Activated naive CD8-positive, alpha-beta T cell (primary cell): ENCODE measurements at regions not wholly inside any gene's neighbourhood (a gene's known extent, or its start where the extent isn't known, plus 50 kb on each side); places are given as distances from the start of the nearest gene placed in this dataset.

Source experiments
- H3K27ac Mint-ChIP-seq: one replicate; pipeline ENCODE4 v1.8.0; 2021; ENCODE audit warnings: mixed read lengths
- H3K27me3 Mint-ChIP-seq: one replicate; pipeline ENCODE4 v1.8.0; 2021; ENCODE audit warnings: mixed read lengths
- H3K36me3 Mint-ChIP-seq: one replicate; pipeline ENCODE4 v1.8.0; 2021; ENCODE audit warnings: mixed read lengths
- H3K4me1 Mint-ChIP-seq: one replicate; pipeline ENCODE4 v1.8.0; 2021; ENCODE audit warnings: low read depth, mixed read lengths
- H3K4me3 Mint-ChIP-seq: one replicate; pipeline ENCODE4 v1.8.0; 2021; ENCODE audit warnings: mild to moderate bottlenecking, mixed read lengths
- H3K9me3 Mint-ChIP-seq: one replicate; pipeline ENCODE4 v1.8.0; 2021; ENCODE audit warnings: low read depth, mixed read lengths

- Mint-ChIP-seq H3K27ac (no peak overlapping the region), H3K27me3 (peaks cover 19% of the 10 kb centered on the region), H3K4me1 (peaks cover 8% of the 10 kb centered on the region), H3K36me3 (no peaks in the 10 kb centered on the region), H3K9me3 (no peaks in the 10 kb centered on the region), H3K4me3 (peak overlapping the region; percentile 76)
Measured at GRCh38 chr2:120441744-120442471, 96.0 kb downstream of the INHBB start.

GRCh38 chr2:120442541-120442922, 96.6 kb downstream of the INHBB start:
- H3K4me1 Mint-ChIP-seq: peaks cover 8% of the 10 kb centered on the region
- H3K36me3 Mint-ChIP-seq: no peaks in the 10 kb centered on the region
- peak overlapping the region; percentile 76 for H3K4me3 Mint-ChIP-seq
- peaks cover 19% of the 10 kb centered on the region for H3K27me3 Mint-ChIP-seq
- H3K27ac Mint-ChIP-seq: no peak overlapping the region
- no peaks in the 10 kb centered on the region for H3K9me3 Mint-ChIP-seq

GRCh38 chr2:120442923-120443571, 97.1 kb downstream of the INHBB start:
- no peaks in the 10 kb centered on the region for H3K9me3 Mint-ChIP-seq
- H3K36me3 Mint-ChIP-seq: no peaks in the 10 kb centered on the region
- peaks cover 8% of the 10 kb centered on the region for H3K4me1 Mint-ChIP-seq
- peak overlapping the region; percentile 80 for H3K4me3 Mint-ChIP-seq
- peaks cover 19% of the 10 kb centered on the region for H3K27me3 Mint-ChIP-seq
- no peak overlapping the region for H3K27ac Mint-ChIP-seq

GRCh38 chr2:120443946-120444345, 98.0 kb downstream of the INHBB start:
- Mint-ChIP-seq H3K27me3 (peaks cover 19% of the 10 kb centered on the region), H3K36me3 (no peaks in the 10 kb centered on the region), H3K4me3 (no peak overlapping the region), H3K27ac (no peak overlapping the region), H3K4me1 (peaks cover 8% of the 10 kb centered on the region), H3K9me3 (no peaks in the 10 kb centered on the region)

GRCh38 chr2:120444691-120445240, 98.8 kb downstream of the INHBB start:
- Mint-ChIP-seq H3K4me3 (no peak overlapping the region), H3K27me3 (peaks cover 19% of the 10 kb centered on the region), H3K27ac (no peak overlapping the region)

GRCh38 chr2:120445449-120446143, 99.7 kb downstream of the INHBB start:
- Mint-ChIP-seq H3K27ac (no peak overlapping the region), H3K9me3 (no peaks in the 10 kb centered on the region), H3K4me1 (peaks cover 8% of the 10 kb centered on the region), H3K36me3 (no peaks in the 10 kb centered on the region), H3K4me3 (no peak overlapping the region), H3K27me3 (peaks cover 14% of the 10 kb centered on the region)

More at GRCh38 chr2:120444691-120445240, 98.8 kb downstream of the INHBB start:
- no peaks in the 10 kb centered on the region for H3K9me3 Mint-ChIP-seq
- peaks cover 8% of the 10 kb centered on the region for H3K4me1 Mint-ChIP-seq
- no peaks in the 10 kb centered on the region for H3K36me3 Mint-ChIP-seq

GRCh38 chr2:120446236-120447126, 100.5 kb downstream of the INHBB start:
- no peak overlapping the region for H3K4me3 Mint-ChIP-seq
- H3K9me3 Mint-ChIP-seq: no peaks in the 10 kb centered on the region
- peaks cover 8% of the 10 kb centered on the region for H3K4me1 Mint-ChIP-seq
- H3K27me3 Mint-ChIP-seq: peaks cover 11% of the 10 kb centered on the region
- no peaks in the 10 kb centered on the region for H3K36me3 Mint-ChIP-seq
- no peak overlapping the region for H3K27ac Mint-ChIP-seq

- H3K27me3 Mint-ChIP-seq: peaks cover 11% of the 10 kb centered on the region
- H3K4me3 Mint-ChIP-seq: no peak overlapping the region
- H3K27ac Mint-ChIP-seq: no peak overlapping the region
- no peaks in the 10 kb centered on the region for H3K9me3 Mint-ChIP-seq
- H3K4me1 Mint-ChIP-seq: peaks cover 6% of the 10 kb centered on the region
- no peaks in the 10 kb centered on the region for H3K36me3 Mint-ChIP-seq
Measured at GRCh38 chr2:120447127-120447785, 101.3 kb downstream of the INHBB start.

GRCh38 chr2:120448436-120448835, 102.5 kb downstream of the INHBB start:
- Mint-ChIP-seq H3K27me3 (peaks cover 8% of the 10 kb centered on the region), H3K9me3 (no peaks in the 10 kb centered on the region), H3K4me1 (peaks cover 2% of the 10 kb centered on the region)

GRCh38 chr2:120448961-120449810, 103.2 kb downstream of the INHBB start:
- H3K27ac Mint-ChIP-seq: no peak overlapping the region
- no peaks in the 10 kb centered on the region for H3K9me3 Mint-ChIP-seq
- no peaks in the 10 kb centered on the region for H3K4me1 Mint-ChIP-seq
- H3K4me3 Mint-ChIP-seq: no peak overlapping the region
- H3K27me3 Mint-ChIP-seq: peaks cover 3% of the 10 kb centered on the region
- H3K36me3 Mint-ChIP-seq: no peaks in the 10 kb centered on the region

More at GRCh38 chr2:120448436-120448835, 102.5 kb downstream of the INHBB start:
- Mint-ChIP-seq H3K27ac (no peak overlapping the region), H3K36me3 (no peaks in the 10 kb centered on the region), H3K4me3 (no peak overlapping the region)

- no peaks in the 10 kb centered on the region for H3K9me3 Mint-ChIP-seq
- H3K36me3 Mint-ChIP-seq: no peaks in the 10 kb centered on the region
- no peak overlapping the region for H3K27ac Mint-ChIP-seq
- no peak overlapping the region for H3K4me3 Mint-ChIP-seq
- H3K4me1 Mint-ChIP-seq: no peaks in the 10 kb centered on the region
- peaks cover 1% of the 10 kb centered on the region for H3K27me3 Mint-ChIP-seq
Measured at GRCh38 chr2:120450196-120450820, 104.4 kb downstream of the INHBB start.

- no peak overlapping the region for H3K4me3 Mint-ChIP-seq
Measured at GRCh38 chr2:120451334-120451733, 105.4 kb downstream of the INHBB start.

GRCh38 chr2:120452131-120452530, 106.2 kb downstream of the INHBB start:
- Mint-ChIP-seq H3K9me3 (peaks cover 4% of the 10 kb centered on the region), H3K27me3 (no peaks in the 10 kb centered on the region), H3K4me3 (no peak overlapping the region), H3K27ac (no peak overlapping the region), H3K36me3 (no peaks in the 10 kb centered on the region), H3K4me1 (no peaks in the 10 kb centered on the region)

More at GRCh38 chr2:120451334-120451733, 105.4 kb downstream of the INHBB start:
- no peaks in the 10 kb centered on the region for H3K9me3 Mint-ChIP-seq
- no peaks in the 10 kb centered on the region for H3K27me3 Mint-ChIP-seq
- H3K36me3 Mint-ChIP-seq: no peaks in the 10 kb centered on the region
- H3K27ac Mint-ChIP-seq: no peak overlapping the region
- H3K4me1 Mint-ChIP-seq: no peaks in the 10 kb centered on the region
